Kidney (tissue), 13 donors: ENCODE measurements at regions not wholly inside any gene's neighbourhood (a gene's known extent, or its start where the extent isn't known, plus 50 kb on each side); places are given as distances from the start of the nearest gene placed in this dataset.

Source experiments
- DNase-seq, 5 donors: peaks; one replicate each; pipeline ENCODE4 v3.0.0-alpha.2; 2013 to 2020
- FAIRE-seq: peaks from 2 replicates; lab custom pipeline; 2012; peaks lifted over from hg19 to GRCh38; lab: Jason Lieb, UNC
- H3K27ac ChIP-seq, 2 donors: one replicate each; pipeline ENCODE4 v1.7.0; 2013; ENCODE audit warnings: low read depth in 2 of 2, low read length in 2 of 2, inconsistent platforms in 1 of 2
- H3K27me3 ChIP-seq: one replicate; pipeline ENCODE4 v1.7.1; 2013; ENCODE audit warnings: low read length, inconsistent platforms; ENCODE audit not compliant: control insufficient read depth, insufficient read depth
- H3K36me3 ChIP-seq, 3 donors: one replicate each; pipeline versions ENCODE4 v1.7.0 to v1.7.1; 2013; ENCODE audit warnings: low read length in 3 of 3, control low read depth in 1 of 3, inconsistent platforms in 1 of 3; ENCODE audit not compliant: insufficient read depth in 3 of 3, control insufficient read depth in 2 of 3
- H3K4me1 ChIP-seq, 3 donors: one replicate each; pipeline versions ENCODE4 v1.7.0 to v1.7.1; 2013; ENCODE audit warnings: low read length in 3 of 3, inconsistent platforms in 1 of 3, low read depth in 1 of 3; ENCODE audit not compliant: control insufficient read depth in 2 of 3, insufficient read depth in 2 of 3
- H3K4me3 ChIP-seq, 3 donors: one replicate each; pipeline versions ENCODE4 v1.7.0 to v1.8.1; 2013; ENCODE audit warnings: low read length in 3 of 3, control low read depth in 1 of 3, inconsistent platforms in 1 of 3
- H3K9ac ChIP-seq, 3 donors: one replicate each; pipeline versions ENCODE4 v1.7.0 to v1.7.1; 2013; ENCODE audit warnings: low read length in 3 of 3, control low read depth in 1 of 3, inconsistent platforms in 1 of 3
- H3K9me3 ChIP-seq, 3 donors: one replicate each; pipeline versions ENCODE4 v1.7.0 to v1.7.1; 2013; ENCODE audit warnings: low read length in 3 of 3, control low read depth in 1 of 3, inconsistent platforms in 1 of 3; ENCODE audit not compliant: control insufficient read depth in 2 of 3, insufficient read depth in 1 of 3
- CTCF ChIP-seq: IDR thresholded peaks from 3 replicates; pipeline ENCODE4 v1.5.1; 2012; ENCODE audit warnings: mild to moderate bottlenecking, moderate library complexity, borderline replicate concordance; ENCODE audit not compliant: insufficient read depth; ENCODE audit errors: extremely low read depth
- intact Hi-C: fragments of 100-400 bp; cut with DNase I; formaldehyde crosslinking; loops from one replicate; pipeline ENCODE4 v1.11.1; 2022
- donor health status: control.
- donor health status: control.
- donor health status: control.
- donor health status: control.
- donor health status: control.
- donor health status: DM: yes; HTN: yes; CAD: no.
- donor health status: Normal renal cell carcinoma (clear cell type).

DNA sequence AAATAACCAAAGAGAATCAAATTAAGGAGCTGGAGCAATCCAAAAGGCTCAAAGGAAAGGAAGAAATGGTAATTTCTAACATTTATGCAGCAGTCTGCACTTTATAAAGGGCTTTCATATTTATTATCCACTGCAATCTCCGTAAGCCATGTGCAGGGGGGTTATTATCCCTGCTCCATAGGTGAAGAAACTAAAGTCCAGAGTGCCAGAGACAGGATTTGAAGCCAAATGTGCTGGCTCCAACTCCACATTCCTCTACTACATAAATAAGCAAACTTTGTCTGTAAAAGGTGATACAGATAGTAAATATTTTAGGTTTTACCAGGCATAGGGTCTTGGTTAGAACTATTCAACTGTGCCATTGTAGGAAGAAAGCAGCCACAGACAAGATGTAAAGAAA, 221.4 kb downstream of the MINAR1 start:
- no peak for TF ChIP-seq CTCF
- no peak for FAIRE-seq

DNA sequence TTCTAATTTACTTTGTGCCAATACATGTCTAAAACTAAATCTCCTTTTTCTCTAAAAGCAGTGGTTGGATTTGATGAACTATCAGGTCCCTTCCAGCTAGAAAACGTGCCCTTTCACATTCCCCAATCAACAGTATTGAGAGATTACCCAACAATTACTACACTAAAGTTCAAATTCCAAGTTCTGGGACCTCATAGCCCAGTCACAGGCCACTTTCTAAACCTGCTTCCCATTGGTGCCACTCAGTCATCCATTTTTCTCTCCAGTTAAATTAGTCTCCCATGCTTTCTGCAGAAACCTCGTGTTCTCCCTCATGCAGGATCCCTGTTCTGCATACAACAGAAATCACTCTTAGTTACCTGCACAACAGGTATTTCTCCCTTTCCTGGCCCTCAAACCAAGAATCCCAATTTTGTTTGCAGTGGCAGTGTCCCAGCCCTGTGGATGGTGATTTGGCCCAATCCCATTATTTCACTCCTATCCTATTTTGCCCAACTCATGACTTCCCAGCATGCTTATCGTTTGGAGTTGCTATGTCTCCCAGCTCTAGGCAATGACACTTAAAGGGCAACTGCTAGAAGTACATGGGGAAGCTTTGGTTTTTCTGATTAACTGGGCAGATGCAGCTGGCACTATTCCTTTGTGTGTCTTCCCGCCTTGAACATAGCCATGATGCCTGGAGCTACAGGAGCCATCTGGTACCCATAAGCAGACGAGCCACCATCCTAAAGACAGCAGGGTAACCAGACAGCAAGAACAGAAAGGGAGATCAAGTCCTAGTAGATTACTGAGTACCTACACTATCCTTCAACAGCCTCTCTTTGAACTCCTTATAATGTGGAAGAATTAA, 224.2 kb downstream of the MINAR1 start:
- no peak for FAIRE-seq
- no peak for TF ChIP-seq CTCF

More for the DNA sequence above, 221.4 kb downstream of the MINAR1 start:
- DNase-seq, result no peak
- intact Hi-C loops, result no loop called here
- Histone ChIP-seq H3K9ac (no peak overlapping the region), H3K36me3 (no peaks in the 10 kb centered on the region), H3K4me1 (no peaks in the 10 kb centered on the region), H3K4me3 (no peak overlapping the region), H3K27me3 (no peaks in the 10 kb centered on the region), H3K9me3 (no peaks in the 10 kb centered on the region), H3K27ac (no peak overlapping the region)

DNA sequence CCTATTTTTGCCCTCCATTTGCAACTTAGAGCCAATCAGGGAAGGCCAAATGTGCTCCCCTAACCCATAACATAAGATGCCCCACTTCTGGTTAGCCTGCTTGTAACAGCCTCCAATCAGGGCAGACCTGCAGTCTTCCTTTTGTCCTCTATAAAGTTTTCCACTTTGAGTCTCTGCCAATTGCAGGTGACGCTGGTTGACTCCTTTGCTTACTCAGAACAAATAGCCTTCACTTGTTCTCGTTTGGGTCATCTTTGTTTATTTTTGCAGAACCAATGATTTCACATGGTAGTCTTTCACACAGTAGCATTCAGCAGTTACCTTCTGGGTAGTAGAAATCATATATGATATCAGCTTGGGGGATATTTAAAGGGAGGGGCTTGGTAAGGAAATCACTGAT, 225.6 kb downstream of the MINAR1 start:
- H3K9ac ChIP-seq, result no peak overlapping the region
- no peak for DNase-seq

More for the DNA sequence above, 224.2 kb downstream of the MINAR1 start:
- H3K36me3 ChIP-seq, result no peaks in the 10 kb centered on the region
- H3K27me3 ChIP-seq, result no peaks in the 10 kb centered on the region
- H3K4me1 ChIP-seq, result no peaks in the 10 kb centered on the region
- H3K9me3 ChIP-seq, result no peaks in the 10 kb centered on the region
- DNase-seq, result no peak
- no peak overlapping the region for H3K27ac ChIP-seq
- intact Hi-C loops, result no loop called here
- H3K4me3 ChIP-seq, result no peak overlapping the region
- no peak overlapping the region for H3K9ac ChIP-seq

More for the DNA sequence above, 225.6 kb downstream of the MINAR1 start:
- Histone ChIP-seq H3K9me3 (no peaks in the 10 kb centered on the region), H3K36me3 (no peaks in the 10 kb centered on the region), H3K4me1 (no peaks in the 10 kb centered on the region), H3K27me3 (no peaks in the 10 kb centered on the region), H3K27ac (no peak overlapping the region), H3K4me3 (no peak overlapping the region)
- no peak for FAIRE-seq
- no peak for TF ChIP-seq CTCF
- intact Hi-C loops, result no loop called here
